ENCODE measurements at regions not wholly inside any gene's neighbourhood (a gene's known extent, or its start where the extent isn't known, plus 50 kb on each side); places are given as distances from the start of the nearest gene placed in this dataset.
"Not testable (repeated sequence)": the region's sequence is repeated elsewhere in the genome, so short reads cannot be mapped to it uniquely, and the experiment has no call there.

DNA sequence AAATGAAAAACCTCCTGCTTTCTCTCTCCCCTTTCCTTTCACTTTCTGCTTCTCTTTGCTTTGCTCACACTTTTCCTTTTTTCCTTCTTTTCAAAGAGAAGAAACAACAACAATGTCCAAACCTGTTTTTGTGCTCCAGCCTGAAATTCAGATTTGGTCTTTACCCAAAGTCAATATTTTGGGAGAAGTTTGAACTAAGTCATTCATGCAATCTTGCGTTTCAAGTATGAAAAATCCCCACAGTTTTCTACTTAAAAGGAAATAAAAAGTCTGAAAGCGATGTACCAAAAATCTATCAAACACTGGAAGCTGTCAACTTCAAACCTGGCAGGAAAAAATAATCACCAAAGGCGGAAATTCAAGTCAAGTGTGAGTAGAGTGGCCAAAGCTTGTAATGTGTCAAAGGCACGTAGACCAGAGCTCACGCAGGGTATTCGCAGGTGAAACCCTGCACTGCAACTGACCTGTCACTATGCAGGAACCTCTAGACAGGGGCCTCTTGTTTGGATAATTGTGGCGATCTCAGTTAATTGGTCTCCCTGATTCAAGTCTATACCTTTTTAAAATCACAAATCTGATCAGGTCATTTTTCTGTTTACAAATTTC, 118.8 kb upstream of the GALNT15 start:
- no peak for DNase-seq (ENCODE audit: low read depth)

DNA sequence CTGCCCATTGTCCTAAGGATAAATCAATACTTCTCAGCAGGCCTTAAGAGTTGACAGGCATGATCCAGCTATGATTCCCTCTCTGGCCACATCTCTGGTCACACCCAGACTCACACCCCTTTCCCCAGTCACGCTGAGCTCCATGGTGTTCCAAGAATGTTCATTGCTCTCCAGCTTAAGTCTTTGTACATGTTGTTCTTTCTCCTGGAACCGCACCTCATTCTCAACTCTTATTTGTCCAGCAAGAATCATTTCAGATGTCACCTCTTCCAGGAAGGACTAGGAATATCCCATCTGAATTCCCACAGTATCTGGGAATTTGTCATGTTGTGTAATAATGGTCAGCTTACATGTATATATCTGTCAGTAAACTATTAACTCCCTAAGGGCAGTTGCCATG, 118.3 kb upstream of the GALNT15 start:
- no peak for DNase-seq (ENCODE audit: low read depth)

DNA sequence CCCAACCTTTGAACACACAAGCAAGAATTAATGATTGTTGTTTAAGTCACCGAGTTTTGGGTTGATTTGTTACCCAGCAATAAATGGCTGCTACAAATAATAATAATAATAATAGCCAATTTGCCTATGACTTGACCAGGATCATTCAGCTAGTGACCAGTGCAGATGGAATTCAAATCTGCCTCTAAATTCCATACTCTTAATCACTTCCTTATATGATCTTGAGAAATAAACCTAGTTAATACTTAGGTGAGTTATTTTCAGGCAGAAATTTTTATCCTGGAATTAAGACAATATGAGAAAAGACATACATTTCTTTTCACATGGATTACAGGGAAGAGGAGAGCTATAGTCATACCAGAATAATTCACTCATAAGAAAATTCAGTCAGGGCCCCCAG, 116.0 kb upstream of the GALNT15 start:
- no peak for DNase-seq (ENCODE audit: low read depth)

DNA sequence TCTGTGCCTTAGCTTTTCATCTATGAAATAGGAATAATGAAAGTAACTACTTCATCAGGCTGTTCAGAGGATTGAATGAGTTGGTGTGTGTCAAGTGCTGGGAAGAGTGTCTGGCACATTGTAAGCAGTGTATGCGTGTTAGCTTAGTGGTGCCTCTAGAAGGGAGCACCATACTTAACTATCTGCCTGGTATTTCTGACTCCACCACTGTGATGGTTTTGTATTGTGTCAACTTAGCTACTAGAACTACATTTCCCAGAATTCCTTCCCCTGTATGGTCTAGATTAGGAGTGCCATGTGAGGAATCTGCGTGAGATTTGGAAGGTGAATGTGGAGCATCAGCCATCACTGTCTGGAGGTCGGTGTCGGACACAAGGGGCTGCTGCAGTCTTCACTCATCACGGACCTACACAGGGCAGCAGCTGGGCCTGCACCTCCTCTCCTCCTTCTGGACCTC, 115.4 kb upstream of the GALNT15 start:
- DNase-seq (ENCODE audit: low read depth), result no peak

DNA sequence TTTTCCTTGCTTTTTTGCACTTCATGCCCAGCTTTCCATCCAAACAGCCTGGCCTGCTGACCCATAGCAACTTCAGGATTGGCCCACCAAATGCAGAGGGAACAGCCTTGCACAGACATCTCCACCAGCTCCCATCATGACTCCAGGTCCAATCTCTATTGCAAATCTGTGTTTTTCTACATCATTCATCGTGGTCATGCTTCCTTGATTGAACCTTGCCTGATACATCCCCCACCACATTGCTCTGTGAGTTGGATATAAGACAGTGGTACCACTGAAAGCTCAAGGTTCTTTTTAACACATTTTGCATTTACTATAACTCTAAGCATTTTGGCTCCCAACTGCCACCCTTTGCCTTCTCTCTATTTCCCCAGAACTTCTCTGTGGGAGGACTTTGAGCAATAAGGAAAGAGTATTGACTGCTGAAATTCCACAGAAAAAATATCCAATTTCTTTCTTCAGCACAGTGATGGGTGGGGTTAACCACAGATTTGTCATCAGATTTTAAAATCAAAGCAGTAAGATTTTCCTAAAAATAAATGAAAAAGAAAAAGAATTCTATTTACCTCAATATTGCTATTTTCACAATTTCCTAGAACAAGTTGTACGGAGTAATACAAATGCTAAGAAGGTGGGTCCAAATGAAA, 114.6 kb upstream of the GALNT15 start:
- DNase-seq (ENCODE audit: low read depth), result no peak

DNA sequence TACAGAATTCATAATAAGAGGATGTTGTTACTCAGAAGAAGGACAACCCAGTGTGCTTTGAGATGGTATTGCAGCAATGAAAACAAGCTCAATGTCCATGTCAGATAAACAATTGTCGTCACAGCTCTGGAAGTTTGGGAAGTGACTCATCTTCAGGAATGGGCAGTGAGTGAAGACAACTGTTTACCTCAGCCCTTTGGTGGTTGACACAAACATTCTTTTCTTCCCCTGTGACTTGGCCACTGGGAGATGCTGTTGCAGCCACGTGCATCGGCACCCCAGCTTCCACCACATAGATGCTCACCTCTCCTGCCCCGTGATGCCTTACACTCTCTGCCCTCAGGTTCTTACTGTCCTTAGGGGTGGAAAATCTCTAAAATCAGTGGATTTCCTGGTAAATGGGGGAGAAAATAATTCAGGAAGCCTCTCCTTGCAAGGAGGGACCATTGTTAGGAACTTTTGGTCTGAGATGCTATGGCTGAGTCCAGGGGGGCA, 114.1 kb upstream of the GALNT15 start:
- no peak for DNase-seq (ENCODE audit: low read depth)

DNA sequence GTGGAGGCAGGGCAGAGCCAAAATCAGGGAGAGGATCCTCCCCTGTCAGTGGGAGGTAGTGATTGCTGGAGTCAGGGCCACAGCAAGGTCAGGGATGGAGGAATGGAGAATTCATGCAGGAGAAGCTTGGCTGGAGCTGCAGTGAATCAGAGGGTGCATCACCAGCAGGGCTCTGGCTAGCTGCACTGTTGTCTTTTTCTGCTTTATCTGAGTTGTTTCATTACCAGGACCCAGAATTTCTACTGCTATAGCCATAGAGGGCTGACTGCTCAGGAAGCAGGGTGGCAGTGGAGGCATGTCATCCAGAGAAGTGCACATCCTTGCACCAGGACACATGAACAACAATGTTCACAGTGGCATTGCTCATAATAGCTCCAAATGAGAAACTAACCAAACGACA, 113.5 kb upstream of the GALNT15 start:
- DNase-seq (ENCODE audit: low read depth), result no peak

DNA sequence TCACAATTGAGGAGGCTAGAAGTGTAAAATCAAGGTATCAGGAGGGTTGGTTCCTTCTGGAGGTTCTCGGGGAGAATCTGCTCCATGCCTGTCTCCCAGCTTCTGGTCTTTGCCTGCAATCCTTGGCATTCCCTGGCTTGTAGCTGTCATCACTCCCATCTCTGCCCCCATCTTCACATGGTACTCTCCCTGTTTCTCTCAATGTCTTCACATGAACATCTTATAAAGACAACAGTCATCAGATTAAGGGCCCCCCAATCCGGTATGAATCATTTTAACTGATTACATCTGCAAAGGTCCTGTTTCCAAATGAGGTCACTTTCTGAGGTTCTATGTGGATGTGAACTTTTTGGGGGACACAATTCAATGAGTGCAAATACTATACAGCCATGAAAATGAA, 113.0 kb upstream of the GALNT15 start:
- no peak for DNase-seq (ENCODE audit: low read depth)

DNA sequence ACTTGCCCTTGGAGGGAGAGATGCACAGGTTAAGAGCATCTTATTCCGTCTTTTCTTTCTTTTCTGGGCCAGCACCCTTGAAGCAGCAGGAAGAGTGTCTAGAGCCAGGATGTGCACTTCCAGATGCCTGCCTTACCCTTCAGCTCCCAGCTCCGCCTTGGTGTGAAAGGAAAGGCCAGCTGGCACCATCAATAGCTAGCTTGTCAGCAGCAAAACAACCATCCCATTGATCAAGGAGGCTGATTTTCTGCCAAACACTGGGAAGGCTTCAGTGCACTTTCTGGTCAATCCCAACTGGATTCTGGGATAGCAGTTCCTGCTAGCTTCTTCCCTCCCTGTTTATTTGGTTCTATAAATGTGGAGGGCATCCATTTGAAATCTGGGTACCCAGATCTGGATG, 110.9 kb upstream of the GALNT15 start:
- no peak for DNase-seq (ENCODE audit: low read depth)

DNA sequence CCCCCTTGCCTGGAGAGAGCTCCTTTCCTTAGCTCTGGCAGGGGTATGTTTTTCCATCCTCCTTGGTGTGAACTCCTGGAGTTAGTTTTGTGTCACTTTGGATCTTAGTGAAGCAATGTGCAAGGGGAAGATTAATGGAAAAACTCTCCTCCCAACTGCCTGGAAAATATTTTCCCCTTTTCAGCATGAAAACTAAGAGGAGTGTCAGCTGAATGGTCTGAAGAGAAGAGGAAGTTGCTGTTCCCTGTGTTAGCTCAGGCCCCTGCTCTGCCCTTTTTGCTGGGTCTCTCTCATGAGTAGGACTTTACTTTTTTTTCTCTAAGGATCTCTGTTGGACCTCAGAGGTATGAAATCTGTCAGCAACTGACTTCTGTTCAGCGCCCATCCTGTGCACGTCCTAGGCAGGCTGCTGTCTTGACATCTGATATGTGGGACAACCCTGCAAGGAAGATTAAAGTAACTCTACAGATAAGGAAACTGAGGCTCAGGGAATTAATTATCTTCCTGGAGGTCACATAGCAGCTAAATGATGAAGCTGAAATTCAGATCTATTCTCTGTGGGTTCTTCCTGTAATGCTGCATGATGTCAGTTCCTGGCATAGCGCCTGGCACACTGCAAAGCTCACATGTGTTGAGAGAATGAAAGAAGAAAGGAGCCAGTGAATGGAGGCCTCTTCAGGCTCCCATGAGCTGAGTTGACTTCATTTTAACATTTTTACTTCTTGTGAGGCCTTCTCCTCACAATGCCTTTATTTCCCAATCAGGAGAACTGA, 109.7 kb upstream of the GALNT15 start:
- no peak for DNase-seq (ENCODE audit: low read depth)

DNA sequence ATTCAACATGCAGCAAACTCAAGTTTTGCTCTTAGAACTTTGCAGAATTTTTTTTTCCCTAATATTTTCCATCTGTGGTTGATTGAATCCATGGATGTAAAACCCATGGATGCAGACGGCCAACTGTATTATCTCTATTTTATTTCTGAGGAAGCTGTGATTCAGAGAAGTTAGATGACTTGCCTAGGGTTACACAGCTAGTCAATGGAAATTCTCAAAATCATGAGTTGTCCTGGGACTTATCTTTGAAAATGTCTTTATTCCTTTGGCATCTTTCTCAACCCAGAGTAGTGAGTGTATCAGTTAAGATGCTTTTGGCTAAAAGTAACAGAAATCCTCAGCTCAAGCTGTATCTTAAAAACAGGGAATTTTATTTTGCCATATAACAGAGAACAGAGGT, 107.9 kb upstream of the GALNT15 start:
- DNase-seq (ENCODE audit: low read depth), result no peak

DNA sequence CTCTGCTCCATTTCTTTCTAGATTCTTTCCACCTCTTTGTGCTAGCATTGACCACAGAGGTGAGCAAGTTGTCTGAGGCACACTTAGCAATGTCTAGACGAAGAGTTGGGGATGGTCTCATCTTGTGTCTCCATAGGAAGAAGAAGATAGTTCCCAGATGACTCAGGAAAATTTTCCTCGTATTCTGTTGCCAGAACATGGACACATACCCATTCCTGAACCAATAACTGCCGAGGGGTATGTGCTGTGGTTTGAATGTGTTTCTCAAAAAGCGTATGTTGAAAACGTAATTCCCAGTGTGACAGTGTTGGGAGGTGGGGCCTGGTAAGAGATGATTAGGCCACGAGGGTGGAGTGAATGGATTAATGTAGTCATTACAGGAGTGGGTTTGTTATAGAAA, 107.5 kb upstream of the GALNT15 start:
- no peak for DNase-seq (ENCODE audit: low read depth)

DNA sequence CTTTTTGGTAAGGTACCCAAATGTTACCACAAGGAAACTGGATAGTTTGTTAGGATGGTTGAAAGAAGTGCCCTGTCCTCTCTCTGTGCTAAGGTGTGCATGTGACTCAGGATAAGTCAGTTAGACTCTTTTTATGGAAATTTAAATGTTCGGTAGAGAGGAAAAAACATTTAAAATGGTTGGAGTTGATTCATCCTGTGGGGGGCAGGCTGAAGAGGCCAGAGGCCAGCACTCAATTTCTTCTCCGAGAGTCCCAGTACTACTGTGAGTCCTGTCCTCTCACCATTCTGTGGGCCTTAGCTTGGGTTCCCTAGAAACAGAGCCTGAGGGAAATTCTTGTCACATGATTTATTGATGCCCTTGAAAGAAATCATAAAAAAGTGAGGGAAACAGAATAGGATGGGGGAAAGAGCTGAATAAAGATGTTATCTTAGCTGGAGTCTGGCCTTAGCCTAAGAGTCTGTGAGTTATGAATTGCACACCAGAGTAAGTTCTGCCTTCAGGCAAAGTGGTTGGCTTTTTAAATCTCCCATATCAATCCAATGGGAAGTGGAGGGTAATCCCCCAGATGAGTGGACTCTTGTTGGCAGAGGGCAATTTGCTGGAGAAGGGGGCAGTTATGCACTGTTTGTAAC, 106.5 kb upstream of the GALNT15 start:
- no peak for DNase-seq (ENCODE audit: low read depth)

DNA sequence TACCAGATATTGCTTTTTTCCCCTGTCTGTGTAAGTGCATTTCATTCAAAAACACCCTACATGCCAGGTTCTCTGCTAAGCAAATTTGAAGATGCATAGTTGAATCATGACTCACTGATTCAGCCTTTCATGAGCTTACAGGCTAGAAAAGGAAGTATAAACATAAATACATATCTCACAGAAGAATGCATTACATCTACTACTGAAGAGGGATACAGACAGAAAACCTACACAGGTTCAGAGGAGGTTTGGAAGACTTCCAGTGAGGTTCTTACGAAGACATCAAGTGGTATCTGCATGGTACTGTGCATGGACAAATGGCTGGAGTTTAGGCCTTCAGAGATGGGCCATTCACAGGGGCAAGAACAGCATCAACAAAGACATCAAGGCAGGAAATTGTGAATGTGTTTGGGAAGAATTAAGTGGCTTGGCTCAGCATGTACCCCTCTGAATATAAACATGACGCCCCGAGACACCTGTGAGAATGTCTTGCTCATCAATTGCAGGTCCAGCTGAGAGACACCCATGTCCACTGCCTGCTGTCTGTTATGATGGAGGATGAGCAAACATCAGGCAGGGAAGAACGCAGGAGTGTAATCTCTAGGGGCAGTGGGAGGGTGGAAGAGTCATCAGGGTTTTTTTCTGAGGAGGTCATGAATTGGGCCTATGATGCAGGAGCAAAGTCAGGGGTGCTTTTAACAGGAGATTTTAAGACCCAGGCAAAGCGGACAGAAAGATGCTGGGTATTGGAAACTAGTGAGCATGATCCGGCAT, 105.1 kb upstream of the GALNT15 start:
- DNase-seq (ENCODE audit: low read depth), result no peak

DNA sequence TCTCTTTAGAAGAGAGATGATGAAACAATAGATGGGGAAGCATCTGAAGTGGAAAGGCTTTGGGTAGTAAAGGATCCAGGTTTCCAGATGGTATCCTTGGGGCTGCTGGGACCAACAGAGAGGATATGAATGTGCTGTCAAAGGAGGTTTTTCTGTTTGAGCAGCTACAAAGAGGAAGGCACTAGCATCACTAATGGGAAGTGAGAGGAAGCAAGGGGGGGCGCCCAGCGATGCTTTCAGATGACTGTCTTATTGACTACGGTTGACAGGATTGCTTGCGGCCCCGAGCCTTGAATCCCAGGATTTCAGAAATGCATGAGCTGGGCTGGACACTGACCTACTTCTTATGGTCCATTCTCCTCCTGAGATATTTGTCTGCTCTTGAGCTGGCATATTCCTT, 103.8 kb upstream of the GALNT15 start:
- DNase-seq (ENCODE audit: low read depth), result no peak

DNA sequence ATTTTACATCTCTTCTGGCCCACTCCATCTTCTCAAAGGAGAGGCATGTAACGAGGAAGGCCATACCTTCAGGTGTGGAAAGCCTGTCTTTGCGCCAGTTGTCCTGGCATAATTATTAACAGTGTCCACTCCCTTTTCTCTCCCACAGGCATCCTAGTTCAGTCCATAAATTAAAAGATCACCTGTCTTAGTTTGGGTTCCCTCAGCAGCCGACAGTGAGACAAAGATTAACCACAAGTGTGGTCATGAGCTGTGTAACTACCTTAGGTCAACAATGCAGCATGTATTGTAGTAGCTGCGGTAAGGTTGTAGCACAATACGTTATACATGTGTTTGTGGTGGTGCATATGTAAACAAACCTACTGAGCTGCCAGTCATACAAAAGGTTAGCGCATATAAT, 103.3 kb upstream of the GALNT15 start:
- DNase-seq (ENCODE audit: low read depth), result no peak

DNA sequence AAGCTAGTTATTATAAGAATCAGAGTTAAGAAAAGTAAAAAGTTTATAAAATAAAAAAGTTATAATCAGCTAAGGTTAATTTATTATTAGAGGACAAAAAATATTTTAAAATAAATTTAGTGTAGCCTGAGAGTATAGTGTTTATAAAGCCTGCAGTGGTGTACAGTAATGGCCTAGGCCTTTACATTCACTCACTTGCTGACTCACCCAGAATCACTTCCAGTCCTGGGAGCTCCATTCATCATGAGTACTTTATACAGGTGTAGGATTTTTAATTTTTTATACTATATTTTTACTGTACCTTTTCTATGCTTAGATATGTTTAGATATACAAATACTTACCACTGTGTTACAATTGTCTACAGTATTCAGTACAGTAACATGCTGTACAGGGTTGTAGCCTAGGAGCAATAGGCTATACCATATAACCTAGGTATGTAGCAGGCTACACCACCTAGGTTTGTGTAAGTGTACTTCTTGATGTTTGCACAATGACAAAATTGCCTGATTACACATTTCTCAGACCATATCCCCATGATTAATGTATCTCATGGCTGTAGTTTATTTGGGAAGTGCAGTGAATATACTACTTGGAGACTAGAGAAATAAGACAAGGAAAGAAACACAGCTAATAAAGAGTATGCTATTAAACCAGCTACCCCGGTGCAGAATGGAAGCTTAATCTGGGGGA, 101.9 kb upstream of the GALNT15 start:
- no peak for DNase-seq (ENCODE audit: low read depth)

DNA sequence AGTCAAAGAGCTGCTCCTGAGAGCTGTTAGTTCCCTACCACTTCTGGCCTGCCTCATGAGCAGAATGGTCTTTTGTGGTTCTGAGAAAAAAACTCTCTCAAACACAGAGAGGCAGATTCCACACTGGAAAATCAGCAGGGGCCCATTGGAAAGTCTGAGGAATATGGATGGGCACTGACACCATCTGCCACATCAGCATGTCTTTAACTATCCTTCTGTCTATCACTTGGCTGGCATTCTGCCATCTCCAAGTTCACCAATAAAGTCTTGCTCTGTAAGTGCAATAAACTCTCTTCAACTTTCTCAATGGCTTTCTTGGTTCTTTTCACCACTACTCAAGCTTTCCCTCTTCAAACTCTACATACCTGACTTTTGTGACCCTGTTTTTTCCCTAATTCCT, 101.3 kb upstream of the GALNT15 start:
- no peak for DNase-seq (ENCODE audit: low read depth)

DNA sequence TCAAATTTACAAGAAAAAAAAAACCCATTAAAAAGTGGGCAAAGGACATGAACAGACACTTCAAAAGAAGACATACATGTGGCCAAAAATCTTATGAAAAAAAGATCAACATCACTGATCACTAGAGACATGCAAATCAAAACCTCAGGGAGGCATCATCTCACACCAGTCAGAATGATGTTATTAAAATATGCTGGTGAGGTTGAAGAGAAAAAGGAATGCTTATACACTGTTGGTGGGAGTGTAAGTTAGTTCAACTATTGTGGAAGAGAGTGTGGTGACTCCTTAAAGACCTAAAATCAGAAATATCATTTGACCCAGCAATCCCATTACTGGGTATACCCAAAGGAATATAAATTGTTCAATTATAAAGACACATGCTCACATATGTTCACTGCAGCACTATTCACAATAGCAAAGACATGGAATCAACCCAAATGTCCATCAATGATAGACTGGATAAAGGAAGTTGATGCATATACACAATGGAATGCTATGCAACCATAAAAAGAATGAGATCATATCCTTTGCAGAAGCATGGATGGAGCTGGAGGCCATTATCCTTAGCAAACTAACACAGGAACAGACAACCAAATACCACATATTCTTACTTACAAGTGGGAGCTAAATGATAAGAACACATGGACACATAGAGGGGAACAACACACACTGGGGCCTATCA, 100.3 kb upstream of the GALNT15 start:
- not testable (repeated sequence) for DNase-seq (ENCODE audit: low read depth)

DNA sequence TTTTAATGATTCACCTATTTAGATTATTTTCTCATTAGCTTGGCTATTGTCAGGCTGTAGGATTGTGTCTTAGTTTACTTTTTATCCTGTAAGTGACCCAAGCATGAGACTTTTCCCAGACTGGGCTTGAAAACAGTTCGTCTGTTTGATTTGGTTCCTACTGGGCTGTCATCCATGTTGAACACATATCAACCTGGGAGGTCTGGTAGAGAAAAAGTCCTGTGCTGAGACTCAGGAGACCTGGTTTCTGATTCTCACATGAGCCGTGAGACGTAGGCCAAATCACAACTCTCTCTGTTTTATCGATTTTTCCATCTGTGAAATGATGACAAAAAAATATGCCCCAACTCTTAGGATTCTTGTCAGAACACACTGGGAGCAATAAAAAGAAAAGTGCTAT, 98.8 kb upstream of the GALNT15 start:
- DNase-seq (ENCODE audit: low read depth), result no peak

DNA sequence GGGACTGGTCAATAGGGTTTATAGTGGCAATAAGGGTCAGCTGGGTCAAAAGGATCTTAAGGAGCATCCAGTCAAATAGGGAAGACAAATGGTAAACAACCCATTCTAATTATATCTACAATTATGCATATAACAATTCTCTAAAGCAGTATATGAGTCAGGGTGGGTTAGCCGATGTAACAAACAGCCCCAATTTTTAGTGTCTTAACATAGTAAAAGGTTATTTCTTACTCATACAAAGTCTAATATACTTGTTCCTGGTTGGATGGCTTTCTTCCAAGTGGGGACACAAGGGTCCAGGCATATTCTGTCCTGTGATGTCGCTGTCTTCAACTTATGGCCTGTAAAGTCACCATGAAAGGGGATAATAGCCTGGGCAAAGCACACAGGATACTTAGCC, 97.9 kb upstream of the GALNT15 start:
- no peak for DNase-seq (ENCODE audit: low read depth)
